ENCODE measurements at regions not wholly inside any gene's neighbourhood (a gene's known extent, or its start where the extent isn't known, plus 50 kb on each side); places are given as distances from the start of the nearest gene placed in this dataset.

- TF ChIP-seq CTCF (IDR thresholded peaks at IDR 0.05) (no peak), POLR2A (IDR thresholded peaks at IDR 0.05) (no peak)
These were observed 528.0 kb upstream of the NMUR2 start for GRCh38 chr5:152933056-152933455.

All from Peyer's patch (tissue), 4 donors.